ENCODE measurements at regions not wholly inside any gene's neighbourhood (a gene's known extent, or its start where the extent isn't known, plus 50 kb on each side); places are given as distances from the start of the nearest gene placed in this dataset.

- TF ChIP-seq YY1 (IDR thresholded peaks at IDR 0.05; ENCODE audit: insufficient read depth, insufficient read length) (no peak), ZNF274 (IDR thresholded peaks at IDR 0.05; ENCODE audit: low read depth, low read length) (no peak)
These were observed 211.9 kb upstream of the PRICKLE2 start for GRCh38 chr3:64437131-64437530.
